GM19452 (cell line): ENCODE measurements at regions not wholly inside any gene's neighbourhood (a gene's known extent, or its start where the extent isn't known, plus 50 kb on each side); places are given as distances from the start of the nearest gene placed in this dataset.

ENCODE experiments used
- ATAC-seq: cut with Tn5 transposase; IDR thresholded peaks from one replicate; pipeline ENCODE4 v1.9.1; 2021; ENCODE audit not compliant: unreplicated experiment

DNA sequence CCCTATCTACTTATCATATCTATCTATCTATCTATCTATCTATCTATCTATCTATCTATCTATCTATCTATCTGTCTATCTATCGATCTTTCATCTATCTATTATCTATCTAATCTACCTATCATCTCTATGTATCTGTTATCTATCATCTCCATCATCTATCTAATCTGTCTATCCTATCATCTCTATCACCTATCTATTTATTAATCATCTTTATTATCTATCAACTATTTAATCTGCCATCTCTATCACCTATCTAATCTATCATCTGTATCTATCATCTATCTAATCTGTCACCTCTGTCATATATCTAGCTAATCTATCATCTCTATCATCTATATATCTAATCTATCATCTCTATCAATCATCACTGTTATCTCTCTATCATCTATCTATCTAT, 736.3 kb downstream of the TYW1 start:
- ATAC-seq: no peak

DNA sequence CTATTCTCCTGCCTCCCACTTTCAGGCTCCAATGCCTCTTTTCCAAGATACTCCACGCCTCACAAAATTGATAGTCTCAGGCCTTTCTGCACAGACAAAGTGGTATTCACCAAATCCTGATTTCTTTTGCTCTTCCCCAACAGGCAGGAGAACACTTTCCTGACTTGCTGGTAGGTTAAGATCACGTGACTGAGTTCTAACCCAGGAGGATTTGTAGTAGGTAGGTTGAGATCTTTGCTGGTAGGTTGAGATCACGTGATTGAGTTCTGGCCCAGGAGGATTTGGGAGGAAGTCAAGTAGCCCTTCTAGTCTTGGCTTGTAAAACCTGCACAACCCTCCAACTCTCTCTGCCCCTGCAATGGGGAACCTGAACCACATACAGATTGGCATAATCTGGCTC, 741.5 kb downstream of the TYW1 start:
- no peak for ATAC-seq

DNA sequence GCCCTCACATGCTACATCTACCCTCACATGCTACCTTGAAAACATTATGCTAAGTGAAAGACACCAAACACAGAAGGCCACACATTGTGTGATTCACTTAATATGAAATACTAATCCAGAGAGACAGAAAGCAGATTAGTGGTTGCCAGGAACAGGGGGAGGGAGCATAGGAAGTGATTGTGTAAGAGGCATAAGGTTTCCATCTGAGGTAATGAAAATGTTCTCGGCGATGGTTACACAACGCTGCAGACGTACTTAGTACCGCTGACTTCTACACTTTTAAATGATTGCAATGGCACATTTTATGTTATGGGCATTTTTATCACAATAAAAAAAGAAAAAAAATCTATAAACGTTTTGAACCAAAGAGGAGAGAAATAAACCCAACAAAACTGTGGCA, 742.3 kb downstream of the TYW1 start:
- ATAC-seq: no peak

DNA sequence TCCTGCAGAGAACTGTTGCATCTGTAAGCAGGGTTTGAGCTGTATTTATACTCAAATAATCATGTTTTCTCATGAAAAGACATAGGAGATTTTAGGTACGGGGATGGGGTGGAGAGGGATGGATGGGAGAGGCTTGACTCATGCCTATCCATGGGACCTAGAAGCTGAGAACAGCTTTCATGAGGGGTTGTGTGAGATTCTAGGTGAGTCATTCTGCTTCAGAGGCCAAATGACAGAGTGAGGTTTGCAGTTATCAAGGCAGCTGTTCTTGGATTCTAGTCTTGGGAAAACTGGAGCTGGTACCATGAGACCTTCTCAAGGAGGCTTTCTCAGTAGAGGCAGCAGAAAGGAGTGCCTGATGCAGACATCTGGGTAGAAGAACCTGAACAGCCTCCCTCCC, 746.9 kb downstream of the TYW1 start:
- ATAC-seq: no peak

DNA sequence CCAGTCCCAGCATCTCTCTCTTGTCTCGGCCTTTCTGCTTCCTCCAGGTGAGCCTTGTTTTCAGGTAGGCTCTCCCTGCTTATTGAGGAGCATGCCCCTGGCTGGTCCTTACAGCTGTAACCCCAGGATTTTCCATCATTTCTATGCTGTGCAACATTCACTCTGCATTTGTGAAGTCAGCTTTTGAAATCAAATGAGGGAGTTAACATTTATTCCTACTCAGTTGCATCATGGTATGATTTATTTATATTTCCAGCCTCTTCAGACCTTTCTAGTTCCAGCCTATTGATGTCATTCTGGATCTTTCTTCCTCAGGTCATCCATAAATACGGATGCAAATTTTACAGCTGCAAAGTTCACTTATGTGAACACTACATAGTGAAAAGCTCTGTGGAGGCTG, 755.6 kb downstream of the TYW1 start:
- no peak for ATAC-seq

DNA sequence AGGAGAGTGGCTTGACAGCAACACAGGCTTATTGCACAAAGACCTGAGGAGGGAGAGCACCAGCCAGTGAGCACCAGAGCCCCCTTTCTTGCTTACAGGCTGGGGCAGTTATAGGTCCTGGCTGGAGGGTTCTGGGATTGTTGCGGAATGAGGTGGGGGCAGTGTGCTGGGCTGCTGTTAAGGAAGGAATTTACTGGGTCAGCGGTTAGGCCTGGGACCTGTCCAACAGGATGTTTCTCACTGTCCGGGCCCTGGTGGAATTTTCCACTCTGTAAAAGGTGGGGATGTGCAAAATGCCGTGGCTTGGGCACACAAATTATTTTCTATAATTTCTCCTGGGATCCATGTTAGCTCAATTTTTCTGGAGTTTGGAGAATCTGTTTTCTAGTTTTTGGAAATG, 757.3 kb downstream of the TYW1 start:
- ATAC-seq: no peak

DNA sequence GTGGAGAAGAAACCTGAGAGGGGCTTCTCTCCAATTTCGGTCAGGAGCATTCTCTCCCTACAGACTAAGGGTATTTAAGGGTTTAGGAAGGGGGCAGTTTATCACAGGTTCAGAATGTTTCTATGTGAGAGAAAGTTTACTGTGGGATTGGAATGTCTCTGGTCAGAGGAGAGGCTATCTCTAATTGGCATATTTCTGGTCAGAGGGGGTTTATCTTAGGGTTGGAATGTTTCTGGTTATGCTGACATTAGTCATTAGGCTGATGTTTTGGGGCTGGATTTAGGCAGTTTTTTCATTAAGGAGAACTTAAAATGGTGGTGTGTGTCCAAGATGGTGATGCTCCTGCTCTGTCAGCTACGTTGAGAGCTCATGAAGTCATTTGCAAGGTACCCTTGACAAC, 758.0 kb downstream of the TYW1 start:
- ATAC-seq: no peak

DNA sequence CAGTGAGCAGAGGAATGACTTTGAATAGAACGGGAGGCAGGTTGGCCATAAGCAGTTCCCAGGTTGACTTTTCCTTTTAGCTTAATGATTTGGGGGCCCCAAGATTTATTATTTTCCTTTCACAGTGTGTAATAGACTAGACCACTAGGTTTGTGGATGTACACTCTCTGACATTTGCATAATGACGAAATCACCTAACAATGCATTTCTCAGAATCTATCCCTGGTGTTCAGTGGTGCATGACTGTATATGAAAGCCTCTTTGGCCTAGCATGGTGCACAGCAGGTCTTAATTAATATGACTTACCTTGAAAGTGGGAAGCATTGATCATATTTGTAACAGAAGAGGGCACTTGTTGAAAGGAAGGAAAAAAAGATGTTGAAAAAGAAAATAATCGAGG, 761.9 kb downstream of the TYW1 start:
- ATAC-seq: no peak

DNA sequence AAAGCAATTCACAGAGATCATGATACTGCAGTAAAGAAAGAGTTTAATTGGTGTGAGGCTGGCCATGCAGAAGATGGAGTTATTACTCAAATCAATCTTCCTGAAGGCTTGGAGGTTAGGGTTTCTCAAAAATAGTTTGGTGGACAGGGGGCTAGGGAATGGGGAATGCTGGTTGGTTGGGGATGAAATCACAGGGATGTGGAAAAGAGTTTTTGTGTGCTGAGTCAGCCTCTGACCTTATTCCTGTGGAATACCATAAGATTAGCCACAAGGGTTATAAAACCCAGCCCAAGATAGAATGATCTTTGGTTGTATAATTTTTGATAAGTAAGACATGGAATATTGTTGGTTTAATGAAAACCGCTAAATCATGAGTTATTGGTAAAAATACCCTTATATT, 764.3 kb downstream of the TYW1 start:
- ATAC-seq: no peak

DNA sequence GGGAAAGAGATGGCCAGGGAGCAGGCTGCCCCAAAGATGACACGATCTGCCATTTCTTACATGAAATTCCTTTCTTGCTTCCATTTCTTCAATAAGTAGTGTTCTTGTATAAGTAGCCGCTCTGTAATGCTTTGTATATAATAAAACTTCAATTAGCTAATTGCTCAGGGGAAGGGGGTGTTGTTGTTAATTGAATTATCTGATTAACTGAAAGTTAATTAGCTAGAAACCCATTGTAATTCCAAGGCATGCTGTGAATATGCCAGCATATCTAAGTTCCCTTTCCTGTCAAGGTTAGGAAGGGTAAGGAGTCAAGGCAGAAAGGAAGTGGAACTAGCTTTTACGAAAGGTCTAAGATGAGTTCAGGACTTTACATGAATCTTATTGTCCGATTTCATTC, 765.9 kb downstream of the TYW1 start:
- no peak for ATAC-seq

DNA sequence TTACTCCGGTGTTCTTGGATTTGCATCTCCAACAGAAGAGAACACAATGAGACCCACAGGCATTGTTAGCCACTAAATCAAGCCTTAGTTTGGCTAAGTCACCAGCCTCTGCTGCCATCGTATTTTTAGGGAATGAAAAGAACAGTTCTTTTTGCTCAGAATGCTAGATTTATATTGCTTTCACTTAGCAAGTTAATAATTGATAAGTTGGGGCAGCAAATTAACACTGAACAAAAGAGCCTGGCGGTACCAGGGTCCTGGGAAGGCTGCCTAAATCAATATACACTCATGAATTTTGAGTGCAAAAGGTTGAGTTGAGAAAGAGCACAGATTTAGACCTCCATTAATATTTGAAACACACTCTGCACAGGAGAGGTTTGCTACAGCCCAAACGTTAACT, 767.7 kb downstream of the TYW1 start:
- ATAC-seq: no peak

DNA sequence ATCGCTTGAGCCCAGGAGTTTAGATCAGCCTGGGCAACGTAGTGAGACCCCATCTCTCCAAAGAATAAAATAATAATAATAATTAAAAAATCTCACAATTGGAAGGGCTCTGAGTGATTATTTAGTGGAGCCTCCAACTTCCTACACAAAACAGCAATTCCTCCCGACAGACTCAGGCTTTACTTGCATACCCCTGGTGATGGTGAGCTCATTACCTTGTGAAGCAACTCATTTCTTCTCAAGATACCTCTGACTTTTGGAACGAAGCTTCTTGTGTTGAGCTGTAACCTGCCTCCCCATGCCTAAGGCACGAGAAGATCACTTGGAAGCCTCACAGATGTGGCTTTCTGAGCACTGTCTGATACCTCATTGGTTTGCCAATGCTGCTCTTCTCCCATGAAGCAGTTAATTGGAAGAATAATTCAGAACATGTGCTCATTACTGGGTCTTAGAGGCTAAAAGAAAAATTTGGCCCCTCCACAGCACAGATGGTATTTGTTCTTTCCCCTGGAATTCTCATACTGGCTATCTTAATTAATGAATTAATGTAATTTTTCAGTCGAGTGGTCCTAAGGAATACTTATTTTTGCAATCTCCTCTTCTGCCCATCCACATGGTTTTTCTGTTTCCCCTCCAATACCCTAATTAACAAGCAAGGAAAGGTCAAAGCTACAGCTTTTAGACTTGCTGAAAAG, 769.0 kb downstream of the TYW1 start:
- ATAC-seq: no peak

DNA sequence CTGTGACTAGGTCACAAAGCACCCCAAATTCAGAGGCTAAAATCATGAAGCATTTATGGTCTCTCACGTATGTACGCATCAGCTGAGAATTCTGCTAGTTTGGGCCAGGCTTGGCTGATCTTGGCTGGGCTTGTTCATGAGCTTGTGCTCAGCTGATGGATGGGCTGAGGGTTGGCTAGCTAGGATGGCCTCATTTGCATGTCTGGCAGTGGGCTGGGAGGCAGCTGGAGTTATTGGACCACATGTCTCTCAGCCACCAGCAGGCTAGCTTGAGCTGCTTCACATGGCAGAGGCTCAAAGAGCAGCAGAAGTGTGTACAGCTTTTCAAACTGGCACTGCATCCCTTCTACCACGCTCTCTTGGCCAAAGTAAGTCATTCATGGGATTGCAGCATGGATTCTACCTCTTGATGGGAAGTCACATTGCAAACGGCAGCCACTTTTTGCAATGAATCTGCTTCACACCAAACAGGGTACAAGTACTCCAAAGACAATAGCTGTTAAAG, 770.3 kb downstream of the TYW1 start:
- ATAC-seq: no peak

DNA sequence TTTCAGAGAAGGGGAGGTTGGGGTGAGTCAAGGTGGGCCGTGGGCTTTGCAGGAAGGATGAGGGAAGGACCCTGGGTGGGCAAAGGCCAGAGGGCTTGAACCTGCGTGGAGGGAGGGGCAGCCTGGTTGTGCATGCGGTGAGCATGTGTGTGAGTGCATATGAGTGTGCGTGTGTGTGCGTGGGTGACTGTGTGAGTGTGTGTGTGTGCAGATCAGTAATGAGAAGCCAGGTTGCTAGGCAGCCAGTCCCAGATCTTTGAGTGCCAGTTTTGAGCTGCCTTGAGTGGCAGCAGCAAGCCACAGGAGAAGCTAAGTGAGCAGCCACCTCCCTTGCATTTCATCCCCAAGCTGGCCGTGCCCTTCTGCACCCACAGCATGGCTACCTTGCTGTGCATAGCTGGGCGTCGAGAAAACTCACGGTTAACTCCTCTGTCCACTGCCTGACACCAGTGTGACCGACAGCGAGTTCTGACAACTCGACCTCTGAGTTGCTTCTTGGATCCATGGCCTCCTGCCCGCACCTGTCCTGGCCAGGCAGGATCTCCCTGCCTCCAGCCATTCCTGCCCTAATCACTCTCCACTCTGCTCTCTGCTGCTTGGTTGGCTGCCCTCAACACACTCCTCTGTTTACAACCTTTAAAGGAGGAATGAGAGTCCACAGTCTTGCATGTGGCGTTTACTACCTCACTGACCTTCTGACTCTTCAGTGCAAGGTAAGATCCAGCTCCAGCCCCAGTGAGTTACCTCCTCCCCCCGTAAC, 775.4 kb downstream of the TYW1 start:
- ATAC-seq: no peak

DNA sequence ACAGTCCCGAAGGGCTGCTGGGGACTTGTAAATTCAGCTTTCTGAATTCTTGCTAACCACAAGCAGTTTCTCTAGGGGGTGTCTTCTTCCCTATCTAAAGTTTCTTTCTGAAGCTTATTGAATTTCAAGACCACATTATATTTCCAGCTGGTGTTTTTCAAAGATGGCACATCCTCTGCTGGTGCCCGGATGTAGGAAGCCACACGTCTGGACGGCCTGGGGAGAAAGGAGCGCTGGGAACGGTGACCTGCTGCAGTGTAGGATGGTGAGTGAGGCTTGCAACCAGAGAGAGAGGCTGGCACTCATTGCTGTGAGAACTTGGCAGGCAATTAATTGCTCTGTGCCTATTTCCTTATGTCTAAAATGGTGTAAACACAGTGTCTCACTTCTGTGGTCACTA, 776.4 kb downstream of the TYW1 start:
- ATAC-seq: no peak

DNA sequence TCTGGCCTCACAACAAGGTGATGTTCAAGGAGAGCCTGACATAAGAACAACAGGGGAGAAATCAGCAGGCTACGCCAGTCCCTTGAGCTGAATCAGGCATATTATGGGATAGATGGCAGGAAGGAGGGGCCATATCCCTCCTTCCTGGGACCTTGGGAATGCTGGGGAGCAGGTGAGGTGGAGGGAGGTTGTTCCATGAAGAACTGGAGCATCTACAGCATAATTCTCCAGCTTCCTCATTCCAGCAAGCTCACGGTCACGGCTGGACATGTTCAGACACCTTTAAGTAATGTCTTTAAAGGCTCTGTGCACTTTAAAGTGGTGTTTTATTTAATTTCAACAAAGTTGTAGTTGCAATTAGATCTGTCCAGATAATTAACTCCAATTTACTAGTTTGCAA, 780.5 kb downstream of the TYW1 start:
- ATAC-seq: no peak

DNA sequence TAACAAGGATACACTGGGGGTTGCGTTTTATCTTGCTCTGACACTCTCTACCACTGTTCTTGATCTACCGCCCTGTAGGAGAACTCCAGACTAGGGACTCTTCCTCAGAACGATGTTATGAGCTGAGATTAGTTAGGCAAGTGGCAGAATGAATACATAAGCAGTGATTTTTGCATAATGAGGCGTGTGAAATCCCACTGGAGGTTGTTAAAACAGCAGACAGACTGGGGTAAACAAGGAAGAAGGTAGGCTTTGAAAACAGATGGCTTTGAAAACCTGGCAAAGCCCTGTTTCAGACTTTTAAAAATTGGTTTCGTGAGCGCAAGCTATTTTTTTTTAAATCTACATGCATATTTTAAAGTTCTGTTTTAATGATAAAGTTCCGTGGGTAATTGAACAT, 785.2 kb downstream of the TYW1 start:
- no peak for ATAC-seq

DNA sequence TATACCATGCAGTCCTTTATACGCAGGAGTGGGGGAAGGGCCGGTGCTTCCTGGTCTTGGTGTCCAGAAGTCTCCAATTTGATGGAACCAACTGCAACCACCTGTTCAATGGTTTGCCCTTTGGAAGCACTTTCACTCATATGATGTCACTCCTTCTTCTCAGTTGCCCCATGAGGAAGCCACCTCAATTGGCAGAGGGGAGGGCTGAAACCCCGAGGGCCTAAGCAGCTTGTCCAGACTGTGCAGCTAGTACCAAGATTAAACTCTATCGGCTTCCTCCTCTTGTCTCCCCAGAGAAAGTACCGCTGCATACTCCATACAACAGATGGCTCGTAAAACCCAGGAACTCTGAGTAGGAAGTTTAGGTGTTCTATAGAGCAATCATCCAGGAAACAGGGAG, 789.4 kb downstream of the TYW1 start:
- ATAC-seq: no peak

DNA sequence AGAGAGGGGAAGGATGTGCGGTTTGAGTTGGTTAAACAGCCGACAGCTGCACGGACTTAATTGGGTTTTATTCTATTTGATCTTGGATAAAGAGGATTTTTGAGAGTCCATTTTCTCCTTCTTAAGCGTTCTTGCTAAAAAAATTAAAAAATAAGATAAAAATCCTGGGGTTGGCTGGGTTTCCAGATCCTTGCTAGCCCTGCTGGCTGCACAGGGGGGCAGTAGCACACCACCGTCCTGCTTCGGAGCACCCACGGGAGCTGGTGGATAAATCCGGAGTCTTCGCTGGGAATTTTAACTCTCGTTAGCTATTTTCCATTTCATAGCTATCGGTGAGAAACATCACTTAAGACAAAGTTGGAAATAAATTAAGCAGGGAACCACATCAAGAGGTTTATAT, 792.0 kb downstream of the TYW1 start:
- ATAC-seq: no peak

DNA sequence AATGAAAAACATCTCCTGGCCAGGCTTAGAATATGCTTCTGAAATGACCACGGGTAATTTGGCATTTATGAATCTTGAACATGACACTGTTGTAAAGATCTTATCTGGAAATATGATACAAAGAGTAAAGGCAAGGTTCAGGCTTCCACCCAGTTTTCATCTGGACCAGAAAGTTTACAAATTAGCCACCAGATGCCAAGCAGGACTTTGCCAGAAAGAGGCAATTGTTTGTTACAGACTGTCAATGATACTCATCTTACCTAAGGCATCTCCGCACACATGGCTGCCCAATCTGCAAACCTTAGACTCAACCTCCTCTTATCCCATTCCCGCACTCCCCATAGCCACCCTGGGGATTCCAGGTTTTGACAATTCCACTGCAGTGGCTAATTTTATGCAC, 795.3 kb downstream of the TYW1 start:
- no peak for ATAC-seq

DNA sequence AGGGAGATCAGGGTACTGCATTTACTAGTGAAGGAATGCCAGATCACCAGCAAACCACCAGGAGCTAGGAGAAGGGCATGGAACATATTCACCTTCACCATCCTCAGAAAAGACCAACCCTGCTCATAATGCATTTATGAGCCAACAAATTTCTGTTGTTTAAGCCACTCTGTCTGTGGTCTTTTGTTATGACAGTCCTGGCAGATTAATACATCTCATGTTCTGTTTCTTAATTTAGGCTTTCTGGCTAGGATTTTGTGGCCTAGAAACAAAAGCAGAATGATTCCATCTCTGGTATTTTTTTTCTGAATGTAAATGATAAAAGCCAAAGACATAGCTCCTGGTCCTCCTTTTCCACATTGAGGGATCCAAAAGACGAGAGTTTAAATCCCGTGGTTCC, 797.9 kb downstream of the TYW1 start:
- no peak for ATAC-seq

DNA sequence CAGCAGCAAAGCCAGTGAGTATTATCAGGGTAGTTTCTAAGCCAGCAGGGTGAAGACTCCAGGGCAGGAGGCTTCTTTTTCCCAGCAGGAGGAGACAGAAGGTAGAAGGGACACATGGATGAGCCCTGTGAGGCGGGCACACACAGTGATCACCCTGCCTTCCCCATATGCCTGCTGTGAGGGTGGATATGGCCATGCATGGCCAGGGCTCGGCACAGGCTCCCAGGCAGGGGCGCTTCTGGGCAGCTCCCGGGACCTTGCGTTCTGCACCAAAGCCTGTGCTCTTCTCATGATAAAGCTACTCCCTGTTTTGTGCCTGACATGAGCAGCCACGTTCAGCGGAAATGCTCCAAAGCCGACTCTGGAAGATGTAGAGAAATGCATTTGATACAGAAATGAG, 807.2 kb downstream of the TYW1 start:
- no peak for ATAC-seq
